CD1c-positive myeloid dendritic cell (primary cell): ENCODE measurements at regions not wholly inside any gene's neighbourhood (a gene's known extent, or its start where the extent isn't known, plus 50 kb on each side); places are given as distances from the start of the nearest gene placed in this dataset.
"Not testable (repeated sequence)": the region's sequence is repeated elsewhere in the genome, so short reads cannot be mapped to it uniquely, and the experiment has no call there.

Source experiments
- DNase-seq: peaks from one replicate; pipeline ENCODE4 v3.0.0-alpha.2; 2016; ENCODE audit errors: extremely low spot score

DNA sequence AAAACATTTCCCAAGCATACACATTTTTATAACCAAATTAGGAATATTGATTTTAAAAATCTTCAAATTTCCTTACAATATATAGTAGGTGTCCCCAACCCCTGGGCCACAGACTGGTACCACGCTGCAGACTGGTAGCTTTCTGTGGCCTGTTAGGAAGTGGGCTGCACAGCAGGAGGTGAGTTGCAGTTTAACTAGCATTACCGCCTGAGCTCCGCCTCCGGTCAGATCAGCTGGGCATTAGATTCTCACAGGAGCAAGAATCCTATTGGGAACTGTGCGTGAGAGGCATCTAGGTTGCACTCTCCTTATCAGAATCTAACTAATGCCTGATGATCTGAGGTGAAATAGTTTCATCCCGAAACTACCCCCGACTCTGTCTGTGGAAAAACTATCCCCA, 62.1 kb downstream of the ZWINT start:
- DNase-seq, result no peak

DNA sequence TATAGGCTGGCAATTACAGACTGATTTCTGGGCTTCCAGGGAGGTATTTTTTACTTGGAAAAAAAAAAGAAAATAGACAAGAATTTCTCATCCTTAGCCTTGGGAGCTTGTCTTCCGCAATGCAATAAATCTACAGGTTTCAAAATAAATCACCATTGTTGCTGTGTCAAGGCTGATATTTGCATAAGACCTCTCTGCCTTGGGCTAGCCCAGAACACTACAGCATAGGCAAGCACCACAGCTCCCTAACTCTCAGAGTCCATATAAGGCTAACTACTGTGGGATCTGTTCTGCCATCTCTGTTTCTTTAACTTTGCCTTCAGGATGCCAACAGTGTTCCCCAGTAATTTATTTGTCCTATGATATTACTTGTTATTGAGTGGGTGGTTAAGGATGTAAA, 64.4 kb downstream of the ZWINT start:
- no peak for DNase-seq

DNA sequence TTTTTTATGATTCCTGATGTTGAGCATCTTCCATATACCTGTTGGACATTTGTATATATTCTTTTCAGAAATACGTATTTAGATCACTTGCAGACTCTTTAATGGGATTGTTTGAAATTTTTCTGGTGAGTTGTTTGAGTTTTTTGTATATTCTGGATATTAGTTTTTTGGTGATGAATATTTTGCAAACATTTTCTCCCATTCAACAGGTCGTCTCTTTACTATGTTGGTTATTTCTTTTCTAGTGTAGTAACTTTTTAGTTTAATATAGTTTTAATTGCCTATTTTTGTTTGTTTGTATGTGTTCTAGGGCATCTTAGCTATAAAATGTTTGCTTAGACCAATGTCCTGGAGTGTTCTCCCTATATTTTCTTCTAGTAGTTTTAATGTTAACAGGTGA, 72.7 kb downstream of the ZWINT start:
- no peak for DNase-seq

DNA sequence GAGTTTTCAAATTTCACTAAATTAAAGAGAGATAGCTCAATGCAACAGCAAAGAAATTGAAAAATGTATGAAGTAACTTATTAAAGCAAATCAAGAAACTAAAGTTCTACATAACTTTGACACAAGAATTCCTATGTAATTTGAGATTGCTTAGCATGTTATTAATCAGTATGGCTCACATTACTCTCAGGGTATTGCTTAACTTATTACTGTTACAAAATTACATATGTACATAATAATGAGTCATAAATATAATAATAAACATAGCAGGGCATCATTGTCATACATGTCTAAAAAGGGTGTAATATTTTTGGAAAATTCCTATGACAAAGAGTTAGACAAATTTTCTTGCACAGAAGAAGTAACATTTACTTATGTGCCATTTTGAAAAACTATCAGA, 75.0 kb downstream of the ZWINT start:
- no peak for DNase-seq

DNA sequence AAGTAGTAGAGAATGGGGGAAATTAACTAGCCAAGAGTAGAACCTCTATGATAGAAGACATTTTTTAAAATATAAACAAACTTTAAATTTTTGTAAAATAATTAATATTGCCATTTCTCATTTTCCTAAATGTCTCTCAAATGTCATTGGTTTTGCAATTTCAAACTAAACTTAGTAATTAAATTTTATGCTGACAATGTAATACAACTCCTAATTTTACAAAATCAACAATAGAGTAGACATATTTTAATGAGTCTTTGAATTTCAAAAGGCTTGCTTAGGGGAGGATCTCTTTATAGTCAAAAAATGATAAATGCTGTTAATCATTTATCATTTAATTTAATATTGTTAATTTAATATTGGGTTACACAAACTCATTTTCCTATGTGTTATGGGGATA, 81.8 kb downstream of the ZWINT start:
- no peak for DNase-seq

DNA sequence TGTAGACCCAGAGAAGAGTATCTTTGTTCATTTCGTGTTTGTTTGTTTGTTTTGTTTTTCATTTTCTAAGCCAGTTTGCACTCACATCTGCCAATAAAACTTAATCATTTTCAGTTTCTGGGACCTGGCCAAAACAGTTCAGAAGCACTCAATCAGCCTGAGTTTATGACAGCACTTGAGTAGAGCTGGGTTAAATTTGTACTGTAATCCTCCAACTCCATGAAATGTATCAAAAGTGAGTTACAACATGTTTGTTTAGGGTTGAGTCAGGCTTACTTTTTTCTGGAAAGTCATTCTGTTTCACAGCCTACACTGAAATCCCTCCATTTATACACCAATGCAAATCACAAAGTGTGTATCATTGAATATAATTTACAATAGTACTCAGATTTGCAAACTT, 91.9 kb downstream of the ZWINT start:
- no peak for DNase-seq

DNA sequence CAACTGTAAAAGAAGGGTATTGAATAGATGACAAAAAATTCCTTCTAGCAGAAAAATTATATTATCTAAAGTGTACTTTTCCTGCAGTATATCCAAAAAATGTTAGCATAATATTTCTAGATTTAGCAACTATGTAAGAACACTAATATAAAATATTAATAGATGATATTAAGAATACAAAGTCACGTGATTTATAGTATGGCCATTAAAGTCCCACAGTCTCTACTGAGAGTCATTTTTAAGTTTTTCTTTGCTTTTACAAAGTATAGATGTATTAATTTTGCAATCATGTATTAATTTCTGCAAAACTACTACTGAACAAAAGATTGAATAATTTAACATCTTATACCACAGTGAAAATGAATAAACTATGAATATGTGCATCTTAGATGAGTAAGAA, 94.9 kb downstream of the ZWINT start:
- DNase-seq, result no peak

DNA sequence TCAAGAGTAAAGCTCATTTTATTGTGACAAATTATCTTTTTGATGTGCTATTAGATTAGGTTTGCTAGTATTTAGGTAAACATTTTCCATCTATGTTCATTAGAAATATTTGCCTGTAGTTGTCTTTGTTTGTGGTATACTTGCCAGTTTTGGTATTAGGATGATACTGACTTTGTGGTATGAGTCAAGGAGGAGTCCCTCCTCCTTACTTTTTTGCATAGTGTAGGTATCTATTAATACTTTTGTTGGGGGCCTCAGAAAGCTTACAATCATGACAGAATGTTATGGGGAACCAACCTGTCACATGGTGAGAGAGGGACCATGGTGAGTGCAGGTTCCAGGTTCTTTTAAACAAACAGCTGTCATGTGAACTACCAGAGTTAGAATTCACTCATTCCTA, 102.1 kb downstream of the ZWINT start:
- no peak for DNase-seq

DNA sequence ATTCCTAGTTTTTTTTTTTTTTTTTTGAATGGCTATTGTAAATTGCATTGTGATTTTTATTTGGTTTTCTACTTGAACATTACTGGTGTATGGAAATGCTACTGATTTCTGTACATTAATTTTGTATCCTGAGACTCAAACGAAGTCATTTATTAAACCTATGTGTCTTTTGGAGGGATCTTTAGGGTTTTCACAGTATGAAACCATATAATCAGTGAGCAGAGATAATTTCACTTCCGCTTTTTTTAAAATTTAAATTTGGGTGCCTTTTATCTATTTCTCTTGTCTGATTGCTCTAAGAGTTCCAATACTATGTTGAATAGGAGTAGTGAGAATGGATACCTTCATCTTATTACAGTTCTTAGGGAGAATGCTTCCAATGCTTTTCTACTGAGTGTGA, 102.7 kb downstream of the ZWINT start:
- DNase-seq, result no peak

DNA sequence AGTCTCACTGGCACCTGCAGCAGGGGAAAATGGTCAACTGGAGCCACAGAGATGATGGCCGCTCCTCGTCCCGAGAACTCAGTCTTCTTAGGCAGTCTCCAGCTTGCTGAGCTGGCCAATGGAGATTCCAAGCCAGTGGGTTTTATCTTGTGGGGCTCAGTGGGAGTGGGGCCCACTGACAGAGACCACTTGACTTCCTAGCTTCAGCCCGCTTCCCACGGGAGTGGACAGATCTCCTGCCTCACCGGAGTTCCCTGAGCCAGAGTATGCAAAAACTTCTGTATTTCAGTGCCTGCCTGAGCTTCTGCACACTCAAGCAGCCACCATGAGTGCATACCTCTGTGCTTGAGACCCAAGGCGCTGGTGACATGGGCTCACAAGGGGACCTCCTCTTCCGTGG, 105.8 kb downstream of the ZWINT start:
- no peak for DNase-seq

DNA sequence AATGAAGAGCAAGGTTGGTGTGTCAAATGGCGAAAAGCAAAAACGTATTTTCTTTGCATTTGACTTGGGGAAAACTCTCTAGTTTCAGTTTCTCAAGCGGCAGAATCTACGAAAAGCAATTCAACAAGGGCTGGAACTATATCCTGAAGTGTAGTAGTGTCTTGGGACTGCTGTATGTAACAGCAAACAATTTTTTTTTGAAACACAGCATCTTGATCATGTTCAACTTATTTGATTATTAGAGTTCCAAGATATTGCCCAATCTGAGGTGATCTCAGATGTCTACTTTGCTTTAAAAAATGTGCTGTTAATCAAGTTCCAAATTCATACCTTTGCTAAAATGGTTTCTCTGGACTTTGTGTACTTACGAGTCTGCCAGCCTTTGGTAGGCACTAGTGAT, 120.6 kb downstream of the ZWINT start:
- no peak for DNase-seq

DNA sequence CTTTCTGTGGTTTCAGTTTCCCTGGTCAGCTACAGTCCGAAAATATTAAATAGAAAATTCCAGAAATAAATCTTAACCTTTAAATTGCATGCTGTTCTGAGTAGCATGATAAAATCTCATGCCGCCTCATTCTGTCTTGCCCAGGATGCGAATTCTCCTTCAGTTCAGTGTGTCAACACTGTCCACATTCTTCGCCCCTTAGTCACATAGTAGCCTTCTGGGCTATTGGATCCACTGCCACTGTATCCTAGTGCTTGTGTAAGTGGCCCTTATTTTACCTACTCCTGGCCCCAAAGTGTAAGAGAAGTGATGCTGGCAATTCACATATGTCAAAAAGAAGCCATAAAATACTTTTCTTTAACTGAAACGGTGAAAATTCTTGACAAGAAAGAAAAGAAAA, 129.6 kb downstream of the ZWINT start:
- DNase-seq, result no peak

DNA sequence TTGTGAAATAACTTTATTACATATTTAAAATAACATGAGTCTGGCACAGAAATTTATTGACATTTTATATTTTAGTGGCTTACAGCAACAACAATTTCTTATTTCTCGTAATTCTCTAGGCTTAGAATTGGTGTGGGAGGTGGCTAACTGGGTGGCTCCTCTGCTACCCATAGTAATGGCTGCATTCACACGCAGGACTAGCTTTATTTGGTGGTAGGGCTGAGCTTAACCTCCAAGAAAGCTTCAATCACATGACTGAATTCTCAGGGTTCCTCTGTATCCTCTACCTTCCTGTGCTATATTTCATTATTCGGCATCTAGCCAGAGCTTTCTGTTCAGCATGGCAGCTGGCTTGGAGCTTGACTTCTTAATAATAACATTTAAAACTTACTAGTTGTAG, 138.8 kb downstream of the ZWINT start:
- no peak for DNase-seq

DNA sequence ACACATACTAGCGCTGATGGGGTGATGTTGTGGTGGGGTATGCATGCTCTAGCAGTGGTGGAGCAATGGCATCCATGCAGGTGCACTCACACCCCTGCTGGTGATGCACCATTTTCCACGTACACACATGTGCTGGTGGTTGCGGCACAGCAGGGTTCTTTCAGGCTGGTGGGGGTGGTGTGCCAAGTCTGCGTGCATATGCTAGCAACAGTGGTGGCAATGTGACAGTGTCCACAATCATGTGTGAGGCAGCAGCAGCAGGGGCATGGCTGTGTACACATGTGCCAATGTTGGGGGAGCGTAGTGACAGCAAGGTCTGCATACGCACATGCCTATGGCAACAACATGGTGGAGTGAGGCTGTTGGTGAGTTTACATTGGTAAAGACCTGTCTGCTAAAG, 148.1 kb downstream of the ZWINT start:
- no peak for DNase-seq

DNA sequence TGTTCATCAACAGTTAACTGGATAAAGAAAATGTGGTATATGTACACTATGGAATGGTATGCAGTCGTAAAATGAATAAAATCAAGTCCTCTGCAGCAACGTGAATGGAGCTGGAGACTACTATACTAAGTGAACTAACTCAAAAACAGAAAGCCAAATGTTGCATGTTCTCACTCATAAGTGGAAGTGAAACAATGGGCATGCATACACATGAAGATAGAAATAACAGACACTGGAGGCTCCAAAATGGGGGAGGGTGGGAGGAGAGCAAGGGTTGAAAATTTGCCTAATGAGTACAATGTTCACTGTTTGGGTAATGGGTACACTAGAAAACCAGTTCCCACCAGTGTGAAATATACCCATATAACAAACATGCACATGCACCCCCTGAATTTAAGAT, 179.5 kb downstream of the ZWINT start:
- DNase-seq, result no peak

DNA sequence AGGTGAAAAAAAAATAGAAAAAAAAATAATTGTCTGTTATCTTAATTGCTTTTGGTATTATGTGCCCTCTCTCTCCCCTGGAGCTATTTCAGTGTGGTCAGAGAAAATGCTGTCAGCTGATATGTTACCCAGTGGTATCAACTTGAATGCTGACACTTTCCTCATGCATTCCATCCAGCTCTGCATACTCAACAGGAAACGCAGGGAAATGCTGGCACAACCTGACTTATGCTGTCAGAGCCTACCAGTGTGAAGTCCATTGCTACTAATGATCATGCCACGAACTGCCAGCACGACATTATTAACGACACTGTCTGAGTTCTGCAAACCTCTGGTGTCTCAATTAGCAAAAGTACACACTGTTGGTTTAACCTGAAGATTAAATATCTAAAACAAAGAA, 182.8 kb downstream of the ZWINT start:
- DNase-seq, result no peak

DNA sequence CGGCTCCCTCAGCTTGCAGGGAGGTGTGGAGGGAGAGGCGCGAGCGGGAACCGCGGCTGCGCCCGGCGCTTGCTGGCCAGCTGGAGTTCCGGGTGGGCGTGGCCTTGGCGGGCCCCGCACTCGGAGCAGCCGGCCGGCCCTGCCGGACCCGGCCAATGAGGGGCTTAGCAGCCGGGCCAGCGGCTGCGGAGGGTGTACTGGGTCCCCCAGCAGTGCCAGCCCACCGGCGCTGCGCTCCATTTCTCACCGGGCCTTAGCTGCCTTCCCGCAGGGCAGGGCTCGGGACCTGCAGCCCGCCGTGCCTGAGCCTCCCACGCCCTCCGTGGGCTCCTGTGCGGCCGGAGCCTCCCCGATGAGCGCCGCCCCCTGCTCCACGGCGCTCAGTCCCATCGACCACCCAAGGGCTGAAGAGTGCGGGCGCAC, 206.0 kb downstream of the ZWINT start:
- DNase-seq, result not testable (repeated sequence)

DNA sequence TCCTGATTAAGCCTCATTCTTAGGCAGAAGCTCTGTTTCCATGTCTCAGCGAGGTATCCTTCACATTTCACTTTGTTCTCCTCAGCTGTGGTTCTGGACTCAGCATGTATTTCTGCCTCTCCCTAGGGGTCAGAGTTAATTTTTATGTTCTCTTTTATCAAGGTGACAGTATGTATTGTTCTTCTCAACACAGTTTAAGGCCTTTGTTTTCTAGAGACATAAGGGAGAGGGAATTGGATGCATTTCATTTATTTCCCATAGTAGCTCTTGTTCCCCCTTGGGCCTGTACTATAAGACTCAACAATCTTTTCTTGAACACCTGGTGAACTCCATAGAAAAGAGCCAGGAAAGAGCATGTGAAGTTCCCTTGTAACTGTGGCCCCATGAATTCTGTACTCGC, 214.3 kb downstream of the ZWINT start:
- DNase-seq, result no peak

DNA sequence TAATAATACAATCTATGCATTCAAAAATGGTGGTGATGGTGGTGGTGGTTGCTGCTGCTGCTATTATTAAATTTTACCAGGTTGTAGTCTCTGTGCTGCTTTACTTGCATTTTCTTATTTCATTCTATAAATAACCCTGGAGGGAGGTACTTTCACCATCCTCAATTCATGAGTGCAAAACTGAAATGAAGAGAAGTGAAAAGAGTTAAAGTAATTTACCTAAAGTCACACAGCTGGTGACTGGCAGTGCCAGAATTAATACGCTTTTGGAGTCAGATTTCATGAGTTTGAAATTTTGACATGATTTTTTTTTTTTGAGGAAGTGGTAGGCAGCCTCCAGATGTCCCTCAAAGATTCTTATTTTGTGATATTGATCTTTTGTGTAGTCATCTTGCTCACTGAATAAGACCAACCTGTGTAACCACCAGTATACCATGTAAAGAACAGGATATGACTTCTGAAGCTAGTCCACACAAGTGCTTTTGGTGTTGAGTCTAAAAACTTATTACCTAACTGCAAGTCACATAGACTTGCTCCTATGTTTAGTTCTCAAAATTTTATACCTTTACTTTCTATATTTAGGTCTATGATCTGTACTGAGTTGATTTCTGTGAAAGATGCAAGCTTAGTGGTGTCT, 218.8 kb downstream of the ZWINT start:
- DNase-seq, result no peak

DNA sequence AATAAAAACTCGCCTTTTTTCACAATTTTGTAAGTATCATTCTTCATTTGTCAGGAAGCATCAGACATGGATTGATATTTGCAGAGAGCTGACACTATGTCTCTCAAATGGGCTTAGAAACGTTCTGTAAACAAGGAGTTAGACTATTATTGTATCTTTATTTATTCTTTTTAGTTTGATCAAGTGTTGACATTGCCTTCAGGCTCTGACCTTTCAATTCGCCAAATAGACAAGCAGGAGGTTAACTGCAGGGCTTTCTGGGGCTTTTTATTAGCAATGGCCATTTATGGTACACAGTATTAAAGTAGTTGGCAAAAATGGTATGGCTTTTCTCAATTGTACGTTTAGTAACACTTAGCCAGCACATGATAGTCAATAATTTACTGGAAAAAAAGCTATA, 221.7 kb downstream of the ZWINT start:
- no peak for DNase-seq

DNA sequence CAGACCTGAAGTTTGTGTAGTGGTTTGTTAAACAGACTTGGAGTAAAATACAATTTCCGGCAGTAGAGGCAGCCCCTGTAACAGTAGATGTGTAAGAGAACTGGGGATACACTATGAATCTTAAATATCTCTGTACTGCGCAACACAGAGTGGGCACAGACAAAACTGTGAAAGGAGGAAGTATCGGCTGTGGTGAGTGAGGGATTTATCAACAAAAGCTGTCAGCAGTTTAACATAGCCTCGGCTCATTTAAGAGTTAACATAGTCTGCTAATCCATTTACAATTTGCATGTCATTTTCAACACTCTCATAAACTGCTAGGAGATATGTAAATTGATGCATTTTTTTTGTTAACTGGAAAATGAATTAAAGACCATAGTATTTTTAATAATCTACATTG, 225.2 kb downstream of the ZWINT start:
- no peak for DNase-seq

DNA sequence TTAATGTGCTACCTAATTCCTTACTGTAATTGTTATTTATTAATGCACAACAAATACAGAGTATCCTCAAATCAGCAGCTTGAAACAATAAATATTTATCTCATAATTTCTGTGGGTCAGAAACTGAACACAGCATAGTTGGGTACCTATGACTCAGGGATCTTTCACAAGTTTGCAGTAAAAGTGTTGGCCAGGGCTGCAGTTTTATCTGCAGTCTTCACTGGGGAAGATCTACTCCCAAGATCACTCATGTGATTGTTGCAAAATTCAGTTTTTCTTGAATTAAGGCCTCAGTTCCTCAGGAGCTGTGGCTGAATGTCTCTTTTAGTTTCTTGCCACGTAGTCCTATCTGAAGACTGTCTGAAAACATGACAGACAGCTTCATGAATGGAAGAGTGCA, 237.8 kb downstream of the ZWINT start:
- DNase-seq, result no peak

DNA sequence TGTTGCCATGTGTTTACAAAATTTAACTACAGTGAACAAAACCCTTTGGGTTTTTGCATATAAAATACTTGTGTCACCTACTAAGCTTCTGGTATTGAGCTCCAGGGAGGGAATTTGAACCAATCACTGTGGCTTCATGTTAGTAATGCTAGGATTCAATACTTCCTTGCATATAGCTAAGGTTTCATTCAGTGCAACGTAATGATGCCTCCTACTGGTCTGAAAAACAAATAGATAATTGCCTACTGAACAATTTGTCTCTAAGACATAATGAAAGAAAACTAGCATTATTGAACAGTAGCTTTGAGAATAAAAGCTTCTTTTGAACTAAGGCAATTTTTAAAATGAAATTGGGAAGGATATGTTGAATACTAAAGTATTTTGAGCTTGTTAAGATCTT, 244.4 kb downstream of the ZWINT start:
- DNase-seq, result no peak

DNA sequence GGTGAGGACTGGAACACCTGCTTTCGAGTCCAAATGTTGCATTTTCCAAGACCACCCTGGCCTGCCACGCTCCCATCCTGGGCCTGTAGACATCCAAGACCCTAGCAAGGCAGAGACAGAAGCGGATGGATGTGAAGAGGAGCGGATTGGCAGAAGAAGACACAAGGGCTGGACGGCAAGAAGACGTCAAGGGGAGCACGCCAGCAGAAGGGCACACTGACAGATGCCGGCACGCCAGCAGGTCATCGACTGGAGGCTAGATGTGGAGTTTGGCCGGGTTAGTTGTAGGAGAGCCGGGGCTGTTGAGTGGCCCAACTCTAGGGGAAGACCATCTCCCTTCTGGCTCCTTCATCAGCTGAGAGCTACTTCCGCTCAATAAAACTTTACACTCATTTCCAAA, 251.6 kb downstream of the ZWINT start:
- DNase-seq, result no peak

DNA sequence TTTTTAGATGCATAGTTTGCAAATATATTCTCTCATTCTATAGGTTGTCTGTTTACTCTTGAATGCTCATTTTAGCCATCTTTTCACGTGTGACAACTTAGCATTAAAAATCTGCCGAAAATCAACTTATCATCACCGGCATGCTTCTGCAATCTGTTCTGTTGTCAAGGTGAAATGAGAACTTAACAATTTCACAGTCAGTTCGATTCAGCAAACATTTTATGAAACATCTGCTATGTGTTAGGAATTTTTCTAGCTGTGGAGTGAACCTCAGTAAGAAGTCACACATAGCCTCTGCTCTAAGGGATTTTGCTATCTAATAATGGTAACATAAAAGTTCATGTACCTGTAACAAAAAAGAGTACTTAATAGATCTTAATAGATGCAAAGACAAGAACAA, 256.1 kb downstream of the ZWINT start:
- no peak for DNase-seq
